ENCODE measurements at regions not wholly inside any gene's neighbourhood (a gene's known extent, or its start where the extent isn't known, plus 50 kb on each side); places are given as distances from the start of the nearest gene placed in this dataset.
"Not testable (repeated sequence)": the region's sequence is repeated elsewhere in the genome, so short reads cannot be mapped to it uniquely, and the experiment has no call there.

DNA sequence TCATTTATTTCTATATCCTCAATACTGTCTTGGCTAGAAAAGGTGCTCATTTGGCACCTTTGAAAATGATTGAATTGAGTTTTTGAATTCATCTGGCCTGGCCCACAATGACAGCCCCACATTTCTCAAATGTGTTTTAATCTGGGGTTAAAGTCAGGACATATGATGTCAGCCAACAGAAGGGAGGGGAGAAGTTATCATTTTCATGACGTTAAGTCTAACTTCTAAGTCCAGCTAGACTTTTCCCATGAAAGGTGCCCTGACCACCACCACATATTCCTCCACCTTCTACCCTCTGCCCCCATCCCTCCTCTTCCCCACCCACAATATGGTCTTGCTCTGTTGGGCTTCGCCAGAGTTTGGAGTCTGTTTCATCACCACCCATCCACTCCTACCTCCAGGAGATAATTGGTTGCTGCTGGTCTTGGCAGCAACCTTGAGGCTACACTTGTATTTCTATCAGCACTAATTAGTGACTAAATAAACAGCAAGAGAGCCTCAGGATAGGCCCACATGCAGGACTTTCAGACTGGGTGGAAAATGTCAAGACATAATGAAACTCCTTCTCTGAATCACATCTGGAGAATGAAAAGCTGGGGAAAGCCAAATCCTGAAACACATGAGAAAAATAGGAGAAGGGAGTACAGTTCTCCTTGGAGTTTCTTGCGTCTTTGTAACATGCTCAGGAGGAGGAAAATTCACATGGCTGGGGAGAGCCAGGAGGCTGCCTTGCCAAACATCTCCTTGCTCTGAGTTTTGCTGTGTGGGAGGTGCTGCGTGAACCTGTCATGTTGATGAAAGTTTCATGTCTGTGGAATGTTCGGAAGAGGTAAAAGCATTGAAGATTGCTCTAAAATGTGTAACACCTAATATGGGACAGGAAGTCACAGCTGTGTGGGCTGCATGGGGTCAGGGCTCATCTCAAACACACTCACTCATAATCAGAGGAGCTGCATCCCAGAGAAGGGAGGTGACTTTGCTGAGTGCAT lies 544.7 kb upstream of the KLF4 start:
- no peak overlapping the region for H3K27ac Mint-ChIP-seq
- no peak overlapping the region for H3K4me3 Mint-ChIP-seq
- H3K4me1 Mint-ChIP-seq = no peaks in the 10 kb centered on the region
- H3K36me3 Mint-ChIP-seq = peaks cover 2% of the 10 kb centered on the region
- H3K27me3 Mint-ChIP-seq = no peaks in the 10 kb centered on the region
- H3K9me3 Mint-ChIP-seq = peaks cover 0 to 8% (median 6%) of the 10 kb centered on the region in 3 donors

DNA sequence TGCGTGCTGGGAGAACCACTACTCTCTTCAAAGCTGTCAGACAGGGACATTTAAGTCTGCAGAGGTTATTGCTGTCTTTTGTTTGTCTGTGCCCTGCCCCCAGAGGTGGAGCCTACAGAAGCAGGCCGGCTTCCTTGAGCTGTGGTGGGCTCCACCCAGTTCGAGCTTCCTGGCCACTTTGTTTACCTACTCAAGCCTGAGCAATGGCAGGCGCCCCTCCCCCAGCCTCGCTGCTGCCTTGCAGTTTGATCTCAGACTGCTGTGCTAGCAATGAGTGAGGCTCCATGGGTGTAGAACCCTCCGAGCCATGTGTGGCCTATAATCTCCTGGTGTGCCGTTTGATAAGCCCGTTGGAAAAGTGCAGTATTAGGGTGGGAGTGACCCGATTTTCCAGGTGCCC lies 542.5 kb upstream of the KLF4 start:
- not testable (repeated sequence) for H3K4me3 Mint-ChIP-seq, H3K27ac Mint-ChIP-seq, H3K4me1 Mint-ChIP-seq, H3K36me3 Mint-ChIP-seq, H3K27me3 Mint-ChIP-seq
- H3K9me3 Mint-ChIP-seq = peaks cover 0 to 11% (median 6%) of the 10 kb centered on the region in 3 donors

DNA sequence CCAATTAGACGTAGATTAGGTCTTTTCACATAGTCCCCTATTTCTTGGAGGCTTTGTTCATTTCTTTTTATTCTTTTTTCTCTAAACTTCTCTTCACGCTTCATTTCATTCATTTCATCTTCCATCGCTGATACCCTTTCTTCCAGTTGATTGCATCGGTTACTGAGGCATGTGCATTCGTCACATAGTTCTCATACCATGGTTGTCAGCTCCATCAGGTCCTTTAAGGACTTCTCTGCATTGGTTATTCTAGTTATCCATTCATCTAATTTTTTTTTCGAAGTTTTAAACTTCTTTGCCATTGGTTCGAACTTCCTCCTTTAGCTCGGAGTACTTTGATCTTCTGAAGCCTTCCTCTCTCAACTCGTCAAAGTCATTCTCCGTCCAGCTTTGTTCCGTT lies 541.7 kb upstream of the KLF4 start:
- H3K27me3 Mint-ChIP-seq, H3K27ac Mint-ChIP-seq, H3K4me3 Mint-ChIP-seq, H3K36me3 Mint-ChIP-seq, H3K4me1 Mint-ChIP-seq: not testable (repeated sequence)
- H3K9me3 Mint-ChIP-seq = peaks cover 0 to 11% (median 6%) of the 10 kb centered on the region in 3 donors

DNA sequence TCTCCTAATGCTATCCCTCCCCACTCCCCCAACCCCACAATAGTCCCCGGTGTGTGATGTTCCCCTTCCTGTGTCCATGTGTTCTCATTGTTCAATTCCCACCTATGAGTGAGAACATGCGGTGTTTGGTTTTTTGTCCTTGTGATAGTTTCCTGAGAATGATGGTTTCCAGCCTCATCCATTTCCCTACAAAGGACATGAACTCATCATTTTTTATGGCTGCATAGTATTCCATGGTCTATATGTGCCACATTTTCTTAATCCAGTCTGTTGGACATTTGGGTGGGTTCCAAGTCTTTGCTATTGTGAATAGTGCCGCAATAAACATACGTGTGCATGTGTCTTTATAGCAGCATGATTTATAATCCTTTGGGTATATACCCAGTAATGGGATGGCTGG lies 537.1 kb upstream of the KLF4 start:
- H3K4me3 Mint-ChIP-seq, H3K9me3 Mint-ChIP-seq, H3K4me1 Mint-ChIP-seq, H3K27me3 Mint-ChIP-seq, H3K36me3 Mint-ChIP-seq, H3K27ac Mint-ChIP-seq: not testable (repeated sequence)

DNA sequence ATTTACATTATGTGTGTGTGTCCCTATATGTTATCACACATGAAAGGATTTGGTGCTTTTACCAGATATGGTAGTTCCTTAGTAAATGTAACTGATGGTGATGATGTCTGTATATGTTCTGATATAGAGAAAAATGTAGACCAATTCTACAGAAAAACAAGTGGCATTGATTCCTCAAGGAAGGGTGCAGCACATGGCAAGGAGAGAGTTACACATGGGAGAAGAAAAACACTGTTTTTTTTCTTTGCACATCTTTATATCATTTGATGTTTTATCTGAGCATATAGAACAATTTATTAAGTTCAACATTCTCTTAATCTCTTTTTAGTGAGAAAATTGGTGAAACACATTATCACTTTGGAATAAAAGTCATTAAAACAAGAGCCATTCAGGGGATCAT lies 535.0 kb upstream of the KLF4 start:
- peaks cover 0 to 4% (median 1%) of the 10 kb centered on the region in 3 donors for H3K9me3 Mint-ChIP-seq
- H3K4me1 Mint-ChIP-seq = no peaks in the 10 kb centered on the region
- no peaks in the 10 kb centered on the region for H3K27me3 Mint-ChIP-seq
- no peaks in the 10 kb centered on the region for H3K36me3 Mint-ChIP-seq
- no peak overlapping the region for H3K27ac Mint-ChIP-seq
- no peak overlapping the region for H3K4me3 Mint-ChIP-seq

DNA sequence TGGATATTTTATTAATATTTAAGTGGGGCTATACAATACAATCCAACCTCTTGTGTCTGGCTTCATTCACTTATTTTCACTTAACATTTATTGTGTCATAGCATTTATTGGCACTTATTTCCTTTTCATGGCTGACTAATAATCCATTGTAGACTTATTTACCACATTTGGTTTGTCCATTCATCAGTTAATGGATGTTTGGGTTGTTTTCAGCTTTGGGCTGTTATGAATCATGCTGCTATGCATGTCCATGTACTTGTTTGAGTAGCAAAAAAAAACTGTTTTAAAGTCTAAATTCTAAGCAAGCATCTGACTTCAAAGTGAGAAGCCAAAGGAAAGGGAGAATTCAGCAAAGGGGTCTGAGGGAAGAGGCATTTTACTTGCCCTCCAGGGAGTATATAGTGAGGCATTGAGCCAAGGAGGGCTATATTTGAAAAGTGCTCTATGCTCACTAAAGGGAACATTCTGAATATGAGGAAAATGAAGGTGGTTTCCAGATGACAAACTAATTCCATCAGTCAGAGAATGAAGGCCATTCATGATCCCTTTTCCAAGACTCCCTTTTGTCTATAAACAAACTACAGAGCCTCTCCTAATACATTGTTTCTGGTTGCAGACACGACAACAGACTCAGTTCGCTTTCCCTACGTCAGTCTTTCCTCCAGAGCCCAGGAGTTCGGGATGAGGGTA lies 532.8 kb upstream of the KLF4 start:
- no peaks in the 10 kb centered on the region for H3K4me1 Mint-ChIP-seq
- no peaks in the 10 kb centered on the region for H3K36me3 Mint-ChIP-seq
- H3K9me3 Mint-ChIP-seq = peaks cover 0 to 2% (median 1%) of the 10 kb centered on the region in 3 donors
- no peak overlapping the region for H3K27ac Mint-ChIP-seq
- no peaks in the 10 kb centered on the region for H3K27me3 Mint-ChIP-seq
- H3K4me3 Mint-ChIP-seq = no peak overlapping the region

DNA sequence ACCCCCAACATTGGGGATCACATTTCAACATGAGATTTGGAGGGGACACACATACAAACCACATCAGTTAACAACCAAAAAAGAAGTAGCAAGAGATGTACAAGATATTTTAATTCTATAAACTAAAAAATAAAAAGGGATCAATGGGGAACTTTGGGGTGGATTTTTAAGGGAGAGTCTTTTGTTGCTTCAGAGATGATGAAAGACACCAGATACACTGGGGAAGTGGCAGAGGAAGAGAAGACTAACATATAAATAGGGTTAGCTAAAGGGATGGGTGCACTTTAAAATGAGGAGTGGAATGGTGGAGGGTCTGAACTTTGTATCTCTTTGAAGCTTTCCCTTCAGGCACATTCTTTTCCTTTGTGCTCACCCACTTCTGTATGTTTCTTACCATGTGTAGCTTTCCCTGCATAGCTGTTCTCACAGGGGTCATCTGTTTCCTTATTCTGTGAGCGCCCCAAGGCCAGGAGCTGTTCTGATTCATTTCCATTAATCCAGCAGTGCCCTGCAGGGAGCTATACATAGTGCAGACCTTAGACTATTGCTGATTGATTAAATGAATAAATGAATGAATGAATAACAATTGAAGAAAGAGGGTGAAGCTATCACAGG lies 531.6 kb upstream of the KLF4 start:
- Mint-ChIP-seq H3K4me3 (no peak overlapping the region), H3K9me3 (peaks cover 0 to 2% (median 1%) of the 10 kb centered on the region in 3 donors), H3K36me3 (no peaks in the 10 kb centered on the region), H3K27ac (no peak overlapping the region), H3K4me1 (no peaks in the 10 kb centered on the region), H3K27me3 (no peaks in the 10 kb centered on the region)

DNA sequence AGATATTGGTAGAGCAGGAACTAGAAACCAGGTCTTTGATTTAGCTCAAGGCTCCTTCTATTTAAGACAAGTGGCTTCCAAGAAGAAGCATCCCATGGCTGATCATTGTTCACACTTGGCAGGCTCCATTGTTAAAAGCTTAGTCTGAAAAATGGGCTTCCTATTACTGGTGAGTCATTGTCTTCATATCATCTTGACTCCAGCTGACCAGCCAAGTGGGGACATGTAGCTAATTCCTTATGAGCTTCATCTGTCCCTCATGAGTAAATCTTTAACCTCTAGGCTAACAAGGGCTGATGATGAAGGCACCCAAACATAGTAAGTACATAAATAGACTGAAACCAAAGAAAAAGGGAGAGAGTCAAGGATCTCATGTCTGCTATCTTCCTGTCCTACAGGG lies 530.3 kb upstream of the KLF4 start:
- H3K36me3 Mint-ChIP-seq = no peaks in the 10 kb centered on the region
- H3K4me1 Mint-ChIP-seq = peaks cover 0 to 2% (median 0%) of the 10 kb centered on the region in 3 donors
- H3K27me3 Mint-ChIP-seq = no peaks in the 10 kb centered on the region
- H3K27ac Mint-ChIP-seq = no peak overlapping the region
- H3K4me3 Mint-ChIP-seq = no peak overlapping the region
- peaks cover 0 to 2% (median 1%) of the 10 kb centered on the region in 3 donors for H3K9me3 Mint-ChIP-seq

DNA sequence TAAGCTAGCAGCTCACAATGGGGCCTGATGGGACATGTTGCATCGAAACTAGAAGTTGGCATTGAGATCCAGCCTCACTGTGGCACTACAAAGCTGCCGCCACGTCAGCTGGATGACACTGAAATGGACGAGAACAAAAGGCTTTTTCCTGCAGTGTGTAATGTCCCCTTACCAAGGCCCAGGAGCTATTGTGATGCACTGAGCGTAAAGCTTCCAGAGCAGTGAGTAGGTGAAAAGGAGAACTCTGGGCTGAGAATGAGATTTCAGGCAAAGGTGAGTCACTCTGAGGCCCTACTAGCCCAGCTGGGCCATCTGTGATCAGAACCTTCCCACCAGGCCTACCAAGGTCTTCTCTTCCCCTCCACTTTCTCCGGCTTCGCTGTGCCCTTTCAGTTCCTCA lies 528.1 kb upstream of the KLF4 start:
- Mint-ChIP-seq H3K4me3 (no peak overlapping the region), H3K27ac (no peak overlapping the region), H3K4me1 (peaks cover 3 to 9% (median 6%) of the 10 kb centered on the region in 3 donors), H3K36me3 (no peaks in the 10 kb centered on the region), H3K27me3 (no peaks in the 10 kb centered on the region), H3K9me3 (peaks cover 0 to 2% (median 1%) of the 10 kb centered on the region in 3 donors)

DNA sequence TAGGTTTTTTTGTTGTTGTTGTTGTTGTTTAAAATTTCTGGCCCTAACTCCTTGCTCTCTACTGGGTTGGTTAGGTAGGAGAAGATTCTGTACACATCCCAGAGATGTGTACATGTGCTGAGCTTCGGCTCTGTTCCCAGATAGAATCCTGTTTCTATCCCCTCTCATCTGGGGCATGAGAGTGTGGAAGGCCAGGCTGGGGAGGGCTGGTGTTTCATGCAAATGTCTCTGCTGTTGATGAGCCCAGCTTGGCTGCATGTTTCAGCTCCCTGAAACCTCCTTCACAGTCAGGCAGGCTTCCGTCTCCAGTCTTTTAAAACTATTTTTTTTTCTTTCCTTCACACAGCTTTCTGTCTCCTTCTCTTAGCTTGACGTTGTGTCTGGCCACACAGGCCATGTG lies 526.9 kb upstream of the KLF4 start:
- Mint-ChIP-seq H3K9me3 (peaks cover 0 to 2% (median 1%) of the 10 kb centered on the region in 3 donors), H3K36me3 (no peaks in the 10 kb centered on the region), H3K4me1 (peaks cover 8 to 15% (median 11%) of the 10 kb centered on the region in 3 donors), H3K27ac (no peak overlapping the region), H3K4me3 (no peak overlapping the region), H3K27me3 (no peaks in the 10 kb centered on the region)

DNA sequence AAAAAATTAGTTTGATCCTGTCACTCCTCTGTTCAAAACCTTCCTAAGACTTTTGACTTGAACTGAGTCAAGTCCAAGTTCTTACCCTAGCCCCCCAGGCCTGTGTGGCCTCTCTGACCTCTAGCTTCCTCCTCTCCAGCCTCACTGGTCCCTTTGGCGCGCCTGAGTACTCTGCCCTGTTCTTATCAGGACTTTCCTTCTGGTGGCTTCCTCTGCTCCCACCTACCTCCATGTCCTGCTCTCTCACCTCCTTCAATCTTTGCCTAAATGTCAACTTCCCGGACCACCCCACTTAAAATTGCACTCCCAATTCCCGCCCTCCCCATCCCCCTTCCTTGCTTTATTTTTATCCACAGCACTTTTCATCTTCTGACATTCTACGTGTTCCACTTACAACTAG lies 526.1 kb upstream of the KLF4 start:
- H3K27me3 Mint-ChIP-seq = no peaks in the 10 kb centered on the region
- peak overlapping the region in 1 of 3 donors; percentile 72 for H3K27ac Mint-ChIP-seq
- H3K36me3 Mint-ChIP-seq = no peaks in the 10 kb centered on the region
- H3K4me3 Mint-ChIP-seq = no peak overlapping the region
- H3K4me1 Mint-ChIP-seq = peaks cover 8 to 15% (median 11%) of the 10 kb centered on the region in 3 donors
- H3K9me3 Mint-ChIP-seq = peaks cover 0 to 2% (median 0%) of the 10 kb centered on the region in 3 donors

DNA sequence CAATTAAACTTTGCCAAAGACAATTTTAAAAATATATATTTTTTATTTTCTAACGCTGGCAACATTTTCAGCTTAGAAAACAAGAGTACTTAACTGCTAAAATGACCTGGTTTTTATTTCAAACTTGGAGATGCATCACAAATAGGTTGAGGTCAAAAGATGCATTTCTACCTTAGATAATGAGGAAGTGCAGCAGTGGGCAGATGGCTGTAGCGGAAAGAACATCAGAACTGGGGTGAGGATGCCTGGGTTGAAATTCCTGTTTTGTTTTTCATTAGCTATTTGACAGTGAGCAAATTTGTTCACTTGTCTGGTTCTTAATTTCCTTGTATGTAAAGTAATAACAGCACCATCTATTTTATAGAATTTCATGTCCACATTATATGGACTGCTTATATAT lies 524.8 kb upstream of the KLF4 start:
- Mint-ChIP-seq H3K9me3 (peaks cover 0 to 2% (median 0%) of the 10 kb centered on the region in 3 donors), H3K27ac (no peak overlapping the region), H3K27me3 (no peaks in the 10 kb centered on the region), H3K36me3 (no peaks in the 10 kb centered on the region), H3K4me3 (peak overlapping the region in 1 of 4 donors; percentile 75), H3K4me1 (peaks cover 8 to 15% (median 11%) of the 10 kb centered on the region in 3 donors)

DNA sequence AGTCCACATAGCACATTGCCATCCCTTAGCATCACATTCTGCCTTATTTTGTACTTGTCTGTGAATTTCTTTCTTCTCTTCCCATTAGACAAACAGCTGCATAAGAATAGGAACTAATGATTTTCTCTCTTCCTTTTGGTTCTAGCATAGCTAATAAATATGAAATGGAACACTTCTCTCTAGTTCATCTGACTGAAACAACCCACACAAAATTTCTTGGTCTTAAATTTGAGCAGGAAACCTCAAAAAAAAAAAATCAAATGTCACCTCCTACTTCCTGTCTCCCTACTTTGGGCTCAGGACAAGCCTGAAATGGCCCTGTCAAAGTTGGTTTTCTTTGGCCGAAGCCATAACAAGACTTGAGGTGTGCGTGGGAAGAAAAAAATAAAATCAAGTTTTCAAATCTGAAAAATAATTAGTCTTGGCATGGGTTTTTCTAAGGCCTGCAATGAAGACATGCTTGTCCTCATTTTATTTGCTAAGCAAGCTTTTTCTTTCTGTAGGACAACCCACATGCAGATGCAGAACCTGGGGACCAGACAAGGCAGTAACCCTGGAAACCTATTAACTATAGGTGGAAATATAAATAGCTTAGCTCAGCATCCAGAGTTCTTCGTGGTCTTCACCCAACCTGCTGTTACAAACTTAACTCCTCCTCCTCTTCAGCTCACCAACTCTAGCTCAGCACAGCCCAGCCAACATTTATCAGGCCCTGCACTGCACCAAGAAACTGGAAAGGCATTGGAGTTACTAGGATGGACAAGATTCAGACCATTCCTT lies 523.5 kb upstream of the KLF4 start:
- peaks cover 0 to 2% (median 0%) of the 10 kb centered on the region in 3 donors for H3K9me3 Mint-ChIP-seq
- H3K4me1 Mint-ChIP-seq = peaks cover 8 to 15% (median 11%) of the 10 kb centered on the region in 3 donors
- peak overlapping the region in 1 of 4 donors; percentile 54 for H3K4me3 Mint-ChIP-seq
- H3K36me3 Mint-ChIP-seq = no peaks in the 10 kb centered on the region
- no peaks in the 10 kb centered on the region for H3K27me3 Mint-ChIP-seq
- no peak overlapping the region for H3K27ac Mint-ChIP-seq

DNA sequence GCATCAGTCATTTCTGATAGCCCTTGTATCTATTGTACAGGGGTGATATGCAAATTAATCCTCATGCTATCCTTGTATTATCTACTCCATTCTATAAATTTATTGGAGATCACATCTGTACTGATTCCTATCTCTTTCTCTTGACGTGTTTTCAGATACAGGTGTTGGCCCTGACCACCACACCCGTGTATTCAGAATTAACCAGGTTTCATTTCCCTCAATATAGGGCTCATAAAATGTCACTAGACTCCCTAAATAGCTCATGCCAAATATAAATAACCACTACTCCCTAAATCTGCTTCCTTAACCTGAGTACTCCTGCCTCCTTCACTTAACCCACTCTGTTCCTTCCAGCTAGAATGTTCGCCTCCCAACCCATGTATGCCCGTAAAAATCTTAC lies 522.8 kb upstream of the KLF4 start:
- Mint-ChIP-seq H3K9me3 (peaks cover 0 to 2% (median 0%) of the 10 kb centered on the region in 3 donors), H3K4me3 (no peak overlapping the region), H3K36me3 (no peaks in the 10 kb centered on the region), H3K27me3 (no peaks in the 10 kb centered on the region), H3K4me1 (peaks cover 8 to 15% (median 11%) of the 10 kb centered on the region in 3 donors), H3K27ac (no peak overlapping the region)

Measured in IgD-negative memory B cell (primary cell).